Motor neuron (in vitro differentiated cells): ENCODE measurements at regions not wholly inside any gene's neighbourhood (a gene's known extent, or its start where the extent isn't known, plus 50 kb on each side); places are given as distances from the start of the nearest gene placed in this dataset.

ENCODE experiments used
- ATAC-seq, 8 experiments: fragments of 200-7000 bp; cut with Tn5 transposase; replicated peaks in 6 of 8; 2 replicates each; pipeline ENCODE4 v1.8.0; 2021; ENCODE audit warnings: mild to moderate bottlenecking in 8 of 8, moderate library complexity in 8 of 8
- H3K27ac ChIP-seq, 2 donors: fragments of 250-450 bp; sonication (Bioruptor Pico); 2 replicates each; pipeline ENCODE4 v1.9.0; 2021; ENCODE audit warnings: antibody characterized with exemption in 2 of 2, mild to moderate bottlenecking in 2 of 2, moderate library complexity in 1 of 2
- H3K4me1 ChIP-seq, 2 donors: fragments of 250-450 bp; sonication (Bioruptor Pico); replicated peaks in 1 of 2; 2 replicates each; pipeline ENCODE4 v1.6.1; 2021; ENCODE audit warnings: antibody characterized with exemption in 2 of 2, mild to moderate bottlenecking in 2 of 2, moderate library complexity in 1 of 2
- H3K4me3 ChIP-seq, 5 donors: fragments of 250-450 bp; sonication (Bioruptor Pico); 2 replicates each; pipeline ENCODE4 v1.9.0; 2021; ENCODE audit warnings: antibody characterized with exemption in 5 of 5, mild to moderate bottlenecking in 5 of 5, moderate library complexity in 4 of 5
- WGBS, 10 experiments: fragments of 450-650 bp; shearing (Covaris generic); methylation state at CpG; one replicate each; pipeline ENCODE4 v1.0.0; 2022; 5-methylcytosine and 5-hydroxymethylcytosine counted together
- in situ Hi-C, 9 experiments: fragments of 400-800 bp; cut with MboI; loops; one replicate each; pipeline ENCODE4 v1.15.0; 2021; ENCODE audit warnings: low sequenced_read_pairs in 9 of 9, low pct_unique_long_range_greater_than_20kb in 2 of 9; ENCODE audit not compliant: unreplicated experiment in 9 of 9

GRCh38 chr12:14313379-14314138, 51.9 kb upstream of the ATF7IP start:
- in situ Hi-C loops, result no loop called here
- no peak overlapping the region for H3K27ac ChIP-seq
- H3K4me3 ChIP-seq, result no peak overlapping the region
- WGBS, 10 experiments, result 62 to 95% (median 90%) methylated on average over 2 to 7 of the region's 7 CpGs
- no peaks in the 10 kb centered on the region for H3K4me1 ChIP-seq
- peak in 2 of 8 experiments; percentile 63 to 70 for ATAC-seq

GRCh38 chr12:14314801-14315200, 50.7 kb upstream of the ATF7IP start:
- WGBS, 10 experiments, result 55 to 92% (median 60%) methylated on average over 1 to 6 of the region's 6 CpGs; no CpG with 5 or more reads in 5 of the 10 experiments
- in situ Hi-C loops, result no loop called here
- no peak overlapping the region for H3K4me3 ChIP-seq
- ATAC-seq, result no peak
- H3K27ac ChIP-seq, result no peak overlapping the region
- no peaks in the 10 kb centered on the region for H3K4me1 ChIP-seq

GRCh38 chr12:14315501-14315900, 50.0 kb upstream of the ATF7IP start:
- ATAC-seq, result no peak
- H3K4me3 ChIP-seq, result no peak overlapping the region
- H3K4me1 ChIP-seq, result no peaks in the 10 kb centered on the region
- no peak overlapping the region for H3K27ac ChIP-seq
- in situ Hi-C loops, result no loop called here
